ENCODE measurements at regions not wholly inside any gene's neighbourhood (a gene's known extent, or its start where the extent isn't known, plus 50 kb on each side); places are given as distances from the start of the nearest gene placed in this dataset.
A peak's percentile ranks its signal among the peaks of the same experiment; 100 is the strongest.
"Not testable (repeated sequence)": the region's sequence is repeated elsewhere in the genome, so short reads cannot be mapped to it uniquely, and the experiment has no call there.

GRCh38 chrX:9286234-9286633 is 178.6 kb upstream of the TBL1X start:
- peak; percentile 41 for DNase-seq
- no peak overlapping the region for H3K27ac ChIP-seq

GRCh38 chrX:9291629-9292028 is 173.2 kb upstream of the TBL1X start:
- TF ChIP-seq CTCF (IDR thresholded peaks at IDR 0.05) = no peak
- H3K4me3 ChIP-seq = peak overlapping the region; percentile 17
- H3K36me3 ChIP-seq = no peaks in the 10 kb centered on the region
- H3K4me1 ChIP-seq = no peaks in the 10 kb centered on the region
- ATAC-seq (no peak), DNase-seq (no peak)
- intact Hi-C loops (cut with DNase I) = no loop called here
- no peak overlapping the region for H3K27ac ChIP-seq
- no peaks in the 10 kb centered on the region for H3K9me3 ChIP-seq
- no peaks in the 10 kb centered on the region for H3K27me3 ChIP-seq (ENCODE audit: low read depth)

More at GRCh38 chrX:9286234-9286633, 178.6 kb upstream of the TBL1X start:
- Histone ChIP-seq H3K27me3 (ENCODE audit: low read depth) (no peaks in the 10 kb centered on the region), H3K9me3 (no peaks in the 10 kb centered on the region), H3K4me3 (no peak overlapping the region), H3K4me1 (no peaks in the 10 kb centered on the region), H3K36me3 (no peaks in the 10 kb centered on the region)
- intact Hi-C loops (cut with DNase I) = no loop called here
- TF ChIP-seq CTCF (IDR thresholded peaks at IDR 0.05) = no peak
- ATAC-seq = peak; percentile 43 to 71

GRCh38 chrX:9293051-9293496 is 171.8 kb upstream of the TBL1X start:
- Histone ChIP-seq H3K27me3 (ENCODE audit: low read depth) (no peaks in the 10 kb centered on the region), H3K9me3 (no peaks in the 10 kb centered on the region), H3K4me1 (no peaks in the 10 kb centered on the region), H3K27ac (no peak overlapping the region), H3K4me3 (no peak overlapping the region), H3K36me3 (no peaks in the 10 kb centered on the region)
- intact Hi-C loops (cut with DNase I) = no loop called here
- DNase-seq (no peak), ATAC-seq (no peak)
- TF ChIP-seq CTCF (IDR thresholded peaks at IDR 0.05) = no peak

GRCh38 chrX:9293903-9294302 is 171.0 kb upstream of the TBL1X start:
- Histone ChIP-seq H3K9me3 (no peaks in the 10 kb centered on the region), H3K27me3 (ENCODE audit: low read depth) (no peaks in the 10 kb centered on the region), H3K4me3 (no peak overlapping the region), H3K27ac (no peak overlapping the region), H3K4me1 (no peaks in the 10 kb centered on the region), H3K36me3 (no peaks in the 10 kb centered on the region)
- no peak for TF ChIP-seq CTCF (IDR thresholded peaks at IDR 0.05)
- intact Hi-C loops (cut with DNase I) = no loop called here
- ATAC-seq (no peak), DNase-seq (no peak)

- no peaks in the 10 kb centered on the region for H3K4me1 ChIP-seq
- DNase-seq (no peak), ATAC-seq (peak in 1 of 2 donors; percentile 43)
- no peaks in the 10 kb centered on the region for H3K9me3 ChIP-seq
- no peak overlapping the region for H3K4me3 ChIP-seq
- no peak for TF ChIP-seq CTCF (IDR thresholded peaks at IDR 0.05)
- no peaks in the 10 kb centered on the region for H3K36me3 ChIP-seq
- intact Hi-C loops (cut with DNase I) = no loop called here
- H3K27me3 ChIP-seq (ENCODE audit: low read depth) = no peaks in the 10 kb centered on the region
- H3K27ac ChIP-seq = no peak overlapping the region
Measured at GRCh38 chrX:9295551-9295950, 169.3 kb upstream of the TBL1X start.

- Histone ChIP-seq H3K27me3 (ENCODE audit: low read depth) (no peaks in the 10 kb centered on the region), H3K27ac (no peak overlapping the region), H3K4me1 (no peaks in the 10 kb centered on the region), H3K36me3 (no peaks in the 10 kb centered on the region), H3K4me3 (no peak overlapping the region), H3K9me3 (no peaks in the 10 kb centered on the region)
- ATAC-seq = no peak
- DNase-seq = no peak
- TF ChIP-seq CTCF (IDR thresholded peaks at IDR 0.05) = no peak
- intact Hi-C loops (cut with DNase I) = no loop called here
Measured at GRCh38 chrX:9298221-9298620, 166.6 kb upstream of the TBL1X start.

- H3K27me3 ChIP-seq (ENCODE audit: low read depth); H3K27ac ChIP-seq; DNase-seq; intact Hi-C loops (cut with DNase I); H3K9me3 ChIP-seq; H3K4me3 ChIP-seq; H3K4me1 ChIP-seq; H3K36me3 ChIP-seq; ATAC-seq: not testable (repeated sequence)
Measured at GRCh38 chrX:9299681-9300080, 165.2 kb upstream of the TBL1X start.

Measured in lower lobe of right lung (tissue), 2 donors.